ENCODE measurements at regions not wholly inside any gene's neighbourhood (a gene's known extent, or its start where the extent isn't known, plus 50 kb on each side); places are given as distances from the start of the nearest gene placed in this dataset.

GRCh38 chr12:97075934-97076630 is 169.0 kb downstream of the NEDD1 start:
- TF ChIP-seq, protein P1, sequence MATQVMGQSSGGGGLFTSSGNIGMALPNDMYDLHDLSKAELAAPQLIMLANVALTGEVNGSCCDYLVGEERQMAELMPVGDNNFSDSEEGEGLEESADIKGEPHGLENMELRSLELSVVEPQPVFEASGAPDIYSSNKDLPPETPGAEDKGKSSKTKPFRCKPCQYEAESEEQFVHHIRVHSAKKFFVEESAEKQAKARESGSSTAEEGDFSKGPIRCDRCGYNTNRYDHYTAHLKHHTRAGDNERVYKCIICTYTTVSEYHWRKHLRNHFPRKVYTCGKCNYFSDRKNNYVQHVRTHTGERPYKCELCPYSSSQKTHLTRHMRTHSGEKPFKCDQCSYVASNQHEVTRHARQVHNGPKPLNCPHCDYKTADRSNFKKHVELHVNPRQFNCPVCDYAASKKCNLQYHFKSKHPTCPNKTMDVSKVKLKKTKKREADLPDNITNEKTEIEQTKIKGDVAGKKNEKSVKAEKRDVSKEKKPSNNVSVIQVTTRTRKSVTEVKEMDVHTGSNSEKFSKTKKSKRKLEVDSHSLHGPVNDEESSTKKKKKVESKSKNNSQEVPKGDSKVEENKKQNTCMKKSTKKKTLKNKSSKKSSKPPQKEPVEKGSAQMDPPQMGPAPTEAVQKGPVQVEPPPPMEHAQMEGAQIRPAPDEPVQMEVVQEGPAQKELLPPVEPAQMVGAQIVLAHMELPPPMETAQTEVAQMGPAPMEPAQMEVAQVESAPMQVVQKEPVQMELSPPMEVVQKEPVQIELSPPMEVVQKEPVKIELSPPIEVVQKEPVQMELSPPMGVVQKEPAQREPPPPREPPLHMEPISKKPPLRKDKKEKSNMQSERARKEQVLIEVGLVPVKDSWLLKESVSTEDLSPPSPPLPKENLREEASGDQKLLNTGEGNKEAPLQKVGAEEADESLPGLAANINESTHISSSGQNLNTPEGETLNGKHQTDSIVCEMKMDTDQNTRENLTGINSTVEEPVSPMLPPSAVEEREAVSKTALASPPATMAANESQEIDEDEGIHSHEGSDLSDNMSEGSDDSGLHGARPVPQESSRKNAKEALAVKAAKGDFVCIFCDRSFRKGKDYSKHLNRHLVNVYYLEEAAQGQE (IDR thresholded peaks at IDR 0.05; ENCODE audit: insufficient read depth in 1 of 2, low read depth in 2 of 2, low read length in 2 of 2): no peak
- TF ChIP-seq FOXP2 (optimal IDR thresholded peaks at IDR 0.05; ENCODE audit: borderline replicate concordance, extremely low read depth, extremely low read length, insufficient read depth) (no peak), SIN3A (IDR thresholded peaks at IDR 0.05; ENCODE audit: borderline replicate concordance, insufficient read depth, low read length) (no peak), POLR2AphosphoS5 (IDR thresholded peaks at IDR 0.05; ENCODE audit: low read depth, low read length) (no peak), TAF1 (IDR thresholded peaks at IDR 0.05; ENCODE audit: borderline replicate concordance, insufficient read depth, low read length) (no peak)

DNA sequence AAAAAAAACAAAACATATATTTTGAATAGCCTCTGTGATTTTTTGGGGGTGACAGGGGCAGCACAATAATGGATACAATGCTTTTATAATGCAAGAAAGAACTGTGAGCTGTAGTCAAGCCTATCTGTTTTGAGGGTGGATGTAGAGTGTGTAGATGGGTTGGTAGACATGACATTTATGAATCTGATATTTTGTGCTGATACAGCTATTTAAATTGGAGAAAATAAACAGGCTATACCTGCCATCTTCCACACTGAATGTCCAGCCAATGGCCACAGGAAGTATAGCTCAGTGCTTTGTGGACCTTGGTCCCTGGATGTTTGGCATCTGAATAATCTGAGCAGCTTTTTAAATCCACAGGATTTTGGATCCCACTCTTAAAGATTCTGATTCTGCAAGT is 175.0 kb downstream of the NEDD1 start:
- TF ChIP-seq, protein P1 (IDR thresholded peaks at IDR 0.05; ENCODE audit: insufficient read depth in 1 of 2, low read depth in 2 of 2, low read length in 2 of 2): no peak
- TF ChIP-seq SIN3A (IDR thresholded peaks at IDR 0.05; ENCODE audit: borderline replicate concordance, insufficient read depth, low read length): no peak
- no peak for TF ChIP-seq TAF1 (IDR thresholded peaks at IDR 0.05; ENCODE audit: borderline replicate concordance, insufficient read depth, low read length)
- TF ChIP-seq POLR2AphosphoS5 (IDR thresholded peaks at IDR 0.05; ENCODE audit: low read depth, low read length): no peak
- TF ChIP-seq FOXP2 (optimal IDR thresholded peaks at IDR 0.05; ENCODE audit: borderline replicate concordance, extremely low read depth, extremely low read length, insufficient read depth): no peak

DNA sequence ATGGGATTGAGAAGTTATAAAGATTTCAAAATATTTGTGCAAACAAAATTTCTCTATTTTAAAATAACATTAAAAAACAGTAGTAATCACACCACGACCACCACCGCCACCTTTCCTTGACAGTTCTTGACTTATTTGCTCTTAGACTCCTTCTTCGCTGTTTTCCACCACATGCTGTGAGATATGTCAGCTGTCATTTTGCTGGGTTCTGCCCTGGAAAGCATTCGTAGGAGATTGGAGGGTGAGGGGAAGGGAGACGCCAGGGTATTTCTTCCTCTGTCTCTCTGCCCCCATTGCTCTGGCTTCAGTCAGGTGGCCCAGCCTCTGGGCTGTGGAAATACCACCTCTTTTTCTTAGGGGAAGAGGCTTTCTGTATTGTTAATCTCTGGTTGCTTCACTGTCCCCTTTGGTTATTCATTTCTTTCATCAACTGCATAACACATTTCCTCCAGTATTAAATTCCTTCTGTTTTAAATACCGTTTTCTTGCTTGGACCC is 186.2 kb downstream of the NEDD1 start:
- TF ChIP-seq, protein P1 (IDR thresholded peaks at IDR 0.05; ENCODE audit: insufficient read depth in 1 of 2, low read depth in 2 of 2, low read length in 2 of 2): no peak
- no peak for TF ChIP-seq TAF1 (IDR thresholded peaks at IDR 0.05; ENCODE audit: borderline replicate concordance, insufficient read depth, low read length)
- TF ChIP-seq SIN3A (IDR thresholded peaks at IDR 0.05; ENCODE audit: borderline replicate concordance, insufficient read depth, low read length): no peak
- TF ChIP-seq FOXP2 (optimal IDR thresholded peaks at IDR 0.05; ENCODE audit: borderline replicate concordance, extremely low read depth, extremely low read length, insufficient read depth): no peak
- TF ChIP-seq POLR2AphosphoS5 (IDR thresholded peaks at IDR 0.05; ENCODE audit: low read depth, low read length): no peak

DNA sequence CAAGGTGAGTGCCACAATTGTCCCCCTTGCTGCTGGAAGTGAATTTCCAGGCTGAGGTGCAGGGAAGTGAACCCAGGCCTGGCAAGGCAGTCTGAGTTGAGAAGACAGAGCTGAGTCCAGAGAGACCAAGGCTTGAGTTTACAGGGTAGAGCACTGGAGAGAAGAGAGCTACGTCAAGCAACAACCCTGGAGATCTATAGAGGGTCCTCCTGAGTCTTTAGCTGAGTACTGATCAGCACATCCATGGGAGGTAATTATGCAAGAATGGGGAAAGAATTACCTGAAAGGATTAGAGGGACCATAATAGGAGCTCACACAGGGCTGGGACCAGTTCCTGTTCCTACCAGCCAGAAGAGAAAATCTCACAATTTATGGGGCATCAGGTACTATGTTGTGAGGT is 190.7 kb downstream of the NEDD1 start:
- TF ChIP-seq POLR2AphosphoS5 (IDR thresholded peaks at IDR 0.05; ENCODE audit: low read depth, low read length) (no peak), FOXP2 (optimal IDR thresholded peaks at IDR 0.05; ENCODE audit: borderline replicate concordance, extremely low read depth, extremely low read length, insufficient read depth) (no peak), SIN3A (IDR thresholded peaks at IDR 0.05; ENCODE audit: borderline replicate concordance, insufficient read depth, low read length) (no peak)

DNA sequence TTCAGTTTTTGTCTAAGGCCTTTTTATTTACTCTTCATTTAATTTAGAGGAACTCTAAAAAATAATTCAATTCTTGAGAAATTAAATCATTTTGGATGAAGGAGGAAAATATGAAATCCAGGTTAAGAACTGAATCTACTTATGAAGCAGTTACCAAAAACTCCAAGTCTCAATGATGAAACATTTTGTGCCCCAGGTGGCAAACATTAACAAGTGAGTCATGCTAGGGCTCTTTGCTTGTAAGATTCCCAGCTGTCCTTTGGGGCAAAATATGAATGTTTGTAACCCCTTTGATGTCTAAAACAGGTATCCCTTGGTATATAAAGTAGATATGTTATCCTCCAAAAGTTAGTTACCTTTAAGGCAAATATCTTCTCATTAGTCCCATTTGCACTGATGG is 202.4 kb downstream of the NEDD1 start:
- TF ChIP-seq FOXP2 (optimal IDR thresholded peaks at IDR 0.05; ENCODE audit: borderline replicate concordance, extremely low read depth, extremely low read length, insufficient read depth) (no peak), POLR2AphosphoS5 (IDR thresholded peaks at IDR 0.05; ENCODE audit: low read depth, low read length) (no peak), SIN3A (IDR thresholded peaks at IDR 0.05; ENCODE audit: borderline replicate concordance, insufficient read depth, low read length) (no peak), TAF1 (IDR thresholded peaks at IDR 0.05; ENCODE audit: borderline replicate concordance, insufficient read depth, low read length) (no peak)
- TF ChIP-seq, protein P1 (IDR thresholded peaks at IDR 0.05; ENCODE audit: insufficient read depth in 1 of 2, low read depth in 2 of 2, low read length in 2 of 2): no peak
